Liver (tissue), 8 donors: ENCODE measurements at regions not wholly inside any gene's neighbourhood (a gene's known extent, or its start where the extent isn't known, plus 50 kb on each side); places are given as distances from the start of the nearest gene placed in this dataset.

ENCODE experiments used
- DNase-seq: peaks from one replicate; pipeline ENCODE4 v3.0.0-alpha.2; 2017; ENCODE audit warnings: low spot score
- H3K27ac ChIP-seq, 2 donors: one replicate each; pipeline ENCODE4 v1.7.0; 2013; ENCODE audit warnings: inconsistent platforms in 2 of 2, low read length in 2 of 2, control low read depth in 1 of 2, low read depth in 1 of 2, mild to moderate bottlenecking in 1 of 2
- H3K27me3 ChIP-seq, 4 donors: one replicate each; pipeline versions ENCODE4 v1.6.1 to v1.7.0; 2013; ENCODE audit warnings: low read length in 3 of 4, inconsistent platforms in 1 of 4, mild to moderate bottlenecking in 1 of 4, moderate library complexity in 1 of 4; ENCODE audit not compliant: control insufficient read depth in 4 of 4, insufficient read depth in 4 of 4
- H3K36me3 ChIP-seq, 4 donors: one replicate each; pipeline versions ENCODE4 v1.6.1 to v1.7.0; 2013; ENCODE audit warnings: low read length in 3 of 4, mild to moderate bottlenecking in 3 of 4, low read depth in 1 of 4, moderate library complexity in 1 of 4; ENCODE audit not compliant: control insufficient read depth in 4 of 4, insufficient read depth in 3 of 4
- H3K4me1 ChIP-seq, 4 donors: one replicate each; pipeline versions ENCODE4 v1.6.1 to v1.7.0; 2013; ENCODE audit warnings: low read length in 3 of 4, mild to moderate bottlenecking in 3 of 4, moderate library complexity in 1 of 4; ENCODE audit not compliant: control insufficient read depth in 4 of 4, insufficient read depth in 4 of 4
- H3K4me3 ChIP-seq, 3 donors: one replicate each; pipeline versions ENCODE4 v1.6.1 to v1.7.0; 2013; ENCODE audit warnings: low read length in 3 of 3, control low read depth in 1 of 3, low read depth in 1 of 3, mild to moderate bottlenecking in 1 of 3
- H3K9ac ChIP-seq, 2 donors: one replicate each; pipeline ENCODE4 v1.7.0; 2013; ENCODE audit warnings: low read length in 2 of 2, mild to moderate bottlenecking in 2 of 2, moderate library complexity in 2 of 2, control low read depth in 1 of 2, low read depth in 1 of 2
- H3K9me3 ChIP-seq, 4 donors: one replicate each; pipeline versions ENCODE4 v1.6.1 to v1.7.0; 2013; ENCODE audit warnings: low read length in 3 of 4; ENCODE audit not compliant: control insufficient read depth in 4 of 4
- ATF3 ChIP-seq: IDR thresholded peaks from 2 replicates; pipeline ENCODE4 v1.6.1; 2016; ENCODE audit warnings: antibody characterized with exemption
- CTCF ChIP-seq: fragments of 150-350 bp; IDR thresholded peaks from 2 replicates; pipeline ENCODE4 v1.5.1; 2017; ENCODE audit warnings: improper control_type of control experiment, low read depth, low read length; ENCODE audit not compliant: missing input control
- EGR1 ChIP-seq, 2 donors: IDR thresholded peaks; 2 replicates each; pipeline ENCODE4 v1.6.1; 2016 to 2018; ENCODE audit warnings: antibody characterized with exemption in 2 of 2, low read depth in 2 of 2
- FOXA1 ChIP-seq: IDR thresholded peaks from 2 replicates; pipeline ENCODE4 v1.6.1; 2016; ENCODE audit warnings: antibody characterized with exemption
- FOXA2 ChIP-seq: IDR thresholded peaks from 2 replicates; pipeline ENCODE4 v1.6.1; 2016; ENCODE audit warnings: antibody characterized with exemption
- GABPA ChIP-seq, 2 donors: IDR thresholded peaks in 1 of 2; conservative IDR thresholded peaks in 1 of 2; 2 replicates each; pipeline ENCODE4 v1.6.1; 2016; ENCODE audit warnings: antibody characterized with exemption in 2 of 2, mild to moderate bottlenecking in 1 of 2, moderate library complexity in 1 of 2
- HNF4A ChIP-seq, 2 donors: conservative IDR thresholded peaks; 2 replicates each; pipeline ENCODE4 v1.6.1; 2016; ENCODE audit warnings: antibody characterized with exemption in 2 of 2, mild to moderate bottlenecking in 2 of 2
- HNF4G ChIP-seq: IDR thresholded peaks from 2 replicates; pipeline ENCODE4 v1.6.1; 2016; ENCODE audit warnings: antibody characterized with exemption
- JUND ChIP-seq, 2 donors: IDR thresholded peaks; 2 replicates each; pipeline ENCODE4 v1.6.1; 2016; ENCODE audit warnings: antibody characterized with exemption in 2 of 2
- MAX ChIP-seq: IDR thresholded peaks from 2 replicates; pipeline ENCODE4 v1.6.1; 2016; ENCODE audit warnings: antibody characterized with exemption
- NR2F2 ChIP-seq: IDR thresholded peaks from 2 replicates; pipeline ENCODE4 v1.6.1; 2016; ENCODE audit warnings: antibody characterized with exemption
- RAD21 ChIP-seq, 2 donors: IDR thresholded peaks; 2 replicates each; pipeline ENCODE4 v1.6.1; 2016; ENCODE audit warnings: antibody characterized with exemption in 2 of 2, mild to moderate bottlenecking in 2 of 2
- REST ChIP-seq: IDR thresholded peaks from 2 replicates; pipeline ENCODE4 v1.6.1; 2016; ENCODE audit warnings: antibody characterized with exemption, mild to moderate bottlenecking
- RXRA ChIP-seq, 2 donors: IDR thresholded peaks; 2 replicates each; pipeline ENCODE4 v1.6.1; 2017 to 2018; ENCODE audit warnings: antibody characterized with exemption in 2 of 2, mild to moderate bottlenecking in 1 of 2
- SP1 ChIP-seq: IDR thresholded peaks from 2 replicates; pipeline ENCODE4 v1.6.1; 2018; ENCODE audit warnings: antibody characterized with exemption, mild to moderate bottlenecking
- TAF1 ChIP-seq: conservative IDR thresholded peaks from 2 replicates; pipeline ENCODE4 v1.6.1; 2016; ENCODE audit warnings: antibody characterized with exemption, mild to moderate bottlenecking
- YY1 ChIP-seq: IDR thresholded peaks from 2 replicates; pipeline ENCODE4 v1.6.1; 2016; ENCODE audit warnings: antibody characterized with exemption, mild to moderate bottlenecking
- ZBTB33 ChIP-seq: IDR thresholded peaks from 2 replicates; pipeline ENCODE4 v1.6.1; 2016; ENCODE audit warnings: antibody characterized with exemption
- WGBS: extraction: QIAGEN DNeasy Blood & Tissue Kit; methylation state at CpG from one replicate; pipeline ENCODE4 v1.1.7; 2013; 5-methylcytosine and 5-hydroxymethylcytosine counted together
- donor health status: healthy.
- donor health status: healthy.
- donor health status: healthy.
- donor health status: healthy.
- donor health status: healthy.

- no peak for DNase-seq
- Histone ChIP-seq H3K4me1 (peaks cover 0 to 2% (median 0%) of the 10 kb centered on the region in 4 donors), H3K36me3 (no peaks in the 10 kb centered on the region), H3K27ac (no peak overlapping the region), H3K9ac (no peak overlapping the region), H3K27me3 (peaks cover 0 to 7% (median 3%) of the 10 kb centered on the region in 4 donors), H3K4me3 (no peak overlapping the region), H3K9me3 (no peaks in the 10 kb centered on the region)
- 81% methylated on average over 1 of the region's 1 CpG for WGBS
- TF ChIP-seq SP1 (no peak), CTCF (no peak), MAX (no peak), REST (no peak), TAF1 (no peak), ATF3 (no peak), GABPA (IDR thresholded peaks at IDR 0.05 in 1 of 2, conservative IDR thresholded peaks at IDR 0.05 in 1 of 2) (no peak), NR2F2 (no peak), HNF4A (conservative IDR thresholded peaks at IDR 0.05) (no peak), YY1 (no peak), HNF4G (no peak), ZBTB33 (no peak), RAD21 (IDR thresholded peaks at IDR 0.05) (no peak), FOXA1 (no peak), RXRA (IDR thresholded peaks at IDR 0.05) (no peak), EGR1 (IDR thresholded peaks at IDR 0.05; ENCODE audit: low read depth in 2 of 2) (no peak), JUND (IDR thresholded peaks at IDR 0.05) (no peak), FOXA2 (no peak)
Measured at GRCh38 chr12:126193190-126193589, 1128.0 kb downstream of the AACS start.
